ENCODE measurements at regions not wholly inside any gene's neighbourhood (a gene's known extent, or its start where the extent isn't known, plus 50 kb on each side); places are given as distances from the start of the nearest gene placed in this dataset.
"Not testable (repeated sequence)": the region's sequence is repeated elsewhere in the genome, so short reads cannot be mapped to it uniquely, and the experiment has no call there.

GRCh38 chr14:18656627-18657026, 55.7 kb downstream of the OR11H12 start:
- DNase-seq (ENCODE audit: low read depth): no peak

GRCh38 chr14:18659892-18660584, 59.1 kb downstream of the OR11H12 start:
- DNase-seq (ENCODE audit: low read depth): not testable (repeated sequence)

- no peak for DNase-seq (ENCODE audit: low read depth)
These were observed 59.6 kb downstream of the OR11H12 start for GRCh38 chr14:18660585-18660922.

GRCh38 chr14:18667843-18668242, 66.9 kb downstream of the OR11H12 start:
- DNase-seq (ENCODE audit: low read depth): not testable (repeated sequence)

- DNase-seq (ENCODE audit: low read depth): peak; percentile 18
These were observed 87.4 kb downstream of the OR11H12 start for GRCh38 chr14:18688346-18688745.

All from RPMI7951 (cell line).